ENCODE measurements at regions not wholly inside any gene's neighbourhood (a gene's known extent, or its start where the extent isn't known, plus 50 kb on each side); places are given as distances from the start of the nearest gene placed in this dataset.

- H3K4me1 ChIP-seq (ENCODE audit: insufficient read depth, low read length): no peaks in the 10 kb centered on the region
- no peaks in the 10 kb centered on the region for H3K36me3 ChIP-seq (ENCODE audit: insufficient read depth, low read length)
- H3K27me3 ChIP-seq (ENCODE audit: insufficient read depth, low read length): no peaks in the 10 kb centered on the region
- no peak overlapping the region for H3K4me3 ChIP-seq (ENCODE audit: insufficient read depth, low read length)
- H3K27ac ChIP-seq (ENCODE audit: low read depth, low read length): no peak overlapping the region
- no peaks in the 10 kb centered on the region for H4K20me1 ChIP-seq (ENCODE audit: insufficient read depth, low read length)
- DNase-seq (ENCODE audit: insufficient read length, low spot score, missing footprints): no peak
- no peak for TF ChIP-seq CTCF (IDR thresholded peaks at IDR 0.05; ENCODE audit: extremely low read depth, low read depth, low read length)
- no peak overlapping the region for H3K4me2 ChIP-seq (ENCODE audit: insufficient read depth, low read length)
- H2AFZ ChIP-seq (ENCODE audit: low read length): no peak overlapping the region
- H3K79me2 ChIP-seq (ENCODE audit: insufficient read depth, low read length): no peaks in the 10 kb centered on the region
- H3K9me3 ChIP-seq (ENCODE audit: low read depth, low read length): no peaks in the 10 kb centered on the region
Measured at GRCh38 chr2:221167561-221167960, 404.5 kb downstream of the EPHA4 start.

GRCh38 chr2:221169724-221170123, 402.4 kb downstream of the EPHA4 start:
- no peaks in the 10 kb centered on the region for H3K79me2 ChIP-seq (ENCODE audit: insufficient read depth, low read length)
- no peaks in the 10 kb centered on the region for H3K9me3 ChIP-seq (ENCODE audit: low read depth, low read length)
- no peak overlapping the region for H3K4me3 ChIP-seq (ENCODE audit: insufficient read depth, low read length)
- no peaks in the 10 kb centered on the region for H3K4me1 ChIP-seq (ENCODE audit: insufficient read depth, low read length)
- DNase-seq (ENCODE audit: insufficient read length, low spot score, missing footprints): no peak
- no peak overlapping the region for H3K27ac ChIP-seq (ENCODE audit: low read depth, low read length)
- no peaks in the 10 kb centered on the region for H3K27me3 ChIP-seq (ENCODE audit: insufficient read depth, low read length)
- TF ChIP-seq CTCF (IDR thresholded peaks at IDR 0.05; ENCODE audit: extremely low read depth, low read depth, low read length): no peak
- no peak overlapping the region for H3K4me2 ChIP-seq (ENCODE audit: insufficient read depth, low read length)
- H4K20me1 ChIP-seq (ENCODE audit: insufficient read depth, low read length): no peaks in the 10 kb centered on the region
- H2AFZ ChIP-seq (ENCODE audit: low read length): no peak overlapping the region
- no peaks in the 10 kb centered on the region for H3K36me3 ChIP-seq (ENCODE audit: insufficient read depth, low read length)

GRCh38 chr2:221170548-221170947, 401.6 kb downstream of the EPHA4 start:
- no peaks in the 10 kb centered on the region for H3K36me3 ChIP-seq (ENCODE audit: insufficient read depth, low read length)
- DNase-seq (ENCODE audit: insufficient read length, low spot score, missing footprints): no peak
- no peaks in the 10 kb centered on the region for H3K79me2 ChIP-seq (ENCODE audit: insufficient read depth, low read length)
- no peak overlapping the region for H3K27ac ChIP-seq (ENCODE audit: low read depth, low read length)
- no peaks in the 10 kb centered on the region for H3K4me1 ChIP-seq (ENCODE audit: insufficient read depth, low read length)
- no peaks in the 10 kb centered on the region for H3K27me3 ChIP-seq (ENCODE audit: insufficient read depth, low read length)
- H3K4me3 ChIP-seq (ENCODE audit: insufficient read depth, low read length): no peak overlapping the region
- H4K20me1 ChIP-seq (ENCODE audit: insufficient read depth, low read length): no peaks in the 10 kb centered on the region
- no peaks in the 10 kb centered on the region for H3K9me3 ChIP-seq (ENCODE audit: low read depth, low read length)
- no peak overlapping the region for H2AFZ ChIP-seq (ENCODE audit: low read length)
- TF ChIP-seq CTCF (IDR thresholded peaks at IDR 0.05; ENCODE audit: extremely low read depth, low read depth, low read length): no peak
- no peak overlapping the region for H3K4me2 ChIP-seq (ENCODE audit: insufficient read depth, low read length)

- no peak for TF ChIP-seq CTCF (IDR thresholded peaks at IDR 0.05; ENCODE audit: extremely low read depth, low read depth, low read length)
- Histone ChIP-seq H3K36me3 (ENCODE audit: insufficient read depth, low read length) (no peaks in the 10 kb centered on the region), H3K4me2 (ENCODE audit: insufficient read depth, low read length) (no peak overlapping the region), H3K27me3 (ENCODE audit: insufficient read depth, low read length) (no peaks in the 10 kb centered on the region), H3K4me1 (ENCODE audit: insufficient read depth, low read length) (no peaks in the 10 kb centered on the region), H3K9me3 (ENCODE audit: low read depth, low read length) (no peaks in the 10 kb centered on the region), H4K20me1 (ENCODE audit: insufficient read depth, low read length) (no peaks in the 10 kb centered on the region), H3K4me3 (ENCODE audit: insufficient read depth, low read length) (no peak overlapping the region), H2AFZ (ENCODE audit: low read length) (no peak overlapping the region), H3K27ac (ENCODE audit: low read depth, low read length) (no peak overlapping the region), H3K79me2 (ENCODE audit: insufficient read depth, low read length) (no peaks in the 10 kb centered on the region)
- no peak for DNase-seq (ENCODE audit: insufficient read length, low spot score, missing footprints)
Measured at GRCh38 chr2:221176667-221177066, 395.4 kb downstream of the EPHA4 start.
